K562 (cell line): ENCODE measurements at regions not wholly inside any gene's neighbourhood (a gene's known extent, or its start where the extent isn't known, plus 50 kb on each side); places are given as distances from the start of the nearest gene placed in this dataset.

Experiments used
- ATAC-seq: fragments of 200-7000 bp; cut with Tn5 transposase; 3 replicates; pipeline ENCODE4 v1.9.1; 2020; ENCODE audit warnings: moderate library complexity
- BruUV-seq: library from RNA; stranded (reverse); fragments of 400-500 nt; replicated peaks from 2 replicates; lab custom pipeline; 2021; lab: Mats Ljungman, UMichigan
- CTCF ChIA-PET: fragments of 300-600 bp; formaldehyde crosslinking; extraction: SDS; loops from one replicate; lab custom pipeline; 2021; ENCODE audit warnings: low intra/inter-chr PET ratio; lab: Yijun Ruan, JAX
- POLR2A ChIA-PET: fragments of 300-600, 350-650 bp; sonication (Branson Sonifier 250); formaldehyde crosslinking; extraction: SDS; loops from one replicate; lab custom pipeline; 2021; ENCODE audit warnings: antibody characterized with exemption, inconsistent platforms; lab: Yijun Ruan, JAX
- DNase-seq, 4 experiments: peaks; one replicate each; pipeline versions ENCODE4 v3.0.0 to v3.0.0-alpha.2; 2011 to 2018; ENCODE audit warnings: low spot score in 3 of 4, mixed read lengths in 3 of 4; ENCODE audit errors: extremely low read depth in 1 of 4
- FAIRE-seq: peaks from 2 replicates; lab custom pipeline; 2011; peaks lifted over from hg19 to GRCh38; lab: Jason Lieb, UNC
- H2AFZ ChIP-seq: 2 replicates; pipeline ENCODE4 v1.6.0; 2011; ENCODE audit warnings: low read depth, low read length, control low read depth, inconsistent platforms
- H3K27ac ChIP-seq: fragments of 200-600 bp; 3 replicates; pipeline ENCODE4 v1.8.0; 2011; ENCODE audit warnings: low read depth, mild to moderate bottlenecking, control low read depth, inconsistent platforms, low read length, moderate library complexity, mixed read lengths; ENCODE audit errors: extremely low read depth
- H3K27me3 ChIP-seq, 2 experiments: fragments of 300-600 bp in 1 of 2; 2 replicates in 1 of 2; 3 replicates in 1 of 2; pipeline versions ENCODE4 v1.6.0 to v1.8.0; 2011; ENCODE audit warnings: inconsistent platforms in 2 of 2, low read length in 2 of 2, mild to moderate bottlenecking in 1 of 2, mixed read lengths in 1 of 2, moderate library complexity in 1 of 2; ENCODE audit not compliant: control insufficient read depth in 2 of 2, insufficient read depth in 2 of 2
- H3K36me3 ChIP-seq: fragments of 300-600 bp; 3 replicates; pipeline ENCODE4 v1.8.0; 2011; ENCODE audit warnings: mild to moderate bottlenecking, low read length, inconsistent platforms; ENCODE audit not compliant: control insufficient read depth, insufficient read depth
- H3K4me1 ChIP-seq, 2 experiments: fragments of 200-600 bp in 1 of 2; replicated peaks in 1 of 2; 2 replicates in 1 of 2; 3 replicates in 1 of 2; pipeline versions ENCODE4 v1.5.1 to v1.8.0; 2011; ENCODE audit warnings: inconsistent platforms in 2 of 2, low read length in 2 of 2, mild to moderate bottlenecking in 1 of 2, mixed read lengths in 1 of 2, moderate library complexity in 1 of 2; ENCODE audit not compliant: control insufficient read depth in 2 of 2, insufficient read depth in 2 of 2
- H3K4me2 ChIP-seq: 2 replicates; pipeline ENCODE4 v1.6.1; 2011; ENCODE audit warnings: low read length, control low read depth, inconsistent platforms, mixed read lengths; ENCODE audit not compliant: insufficient read depth
- H3K4me3 ChIP-seq: fragments of 200-600 bp; sonication (generic), shearing (Covaris generic); 2 replicates; pipeline ENCODE4 v1.5.1; 2016; ENCODE audit warnings: control low read depth, inconsistent platforms
- H3K79me2 ChIP-seq: fragments of 200-600 bp; 3 replicates; pipeline ENCODE4 v1.8.0; 2011; ENCODE audit warnings: low read length, inconsistent platforms; ENCODE audit not compliant: control insufficient read depth, insufficient read depth
- H3K9ac ChIP-seq, 2 experiments: 2 replicates each; pipeline versions ENCODE4 v1.6.0 to v1.6.1; 2011; ENCODE audit warnings: low read depth in 2 of 2, low read length in 2 of 2, control low read depth in 1 of 2, inconsistent platforms in 1 of 2, mild to moderate bottlenecking in 1 of 2, mixed read lengths in 1 of 2; ENCODE audit not compliant: insufficient read depth in 1 of 2
- H3K9me1 ChIP-seq: one replicate; pipeline ENCODE4 v1.6.0; 2011; ENCODE audit warnings: inconsistent platforms, mild to moderate bottlenecking, low read length, moderate library complexity; ENCODE audit not compliant: control insufficient read depth, insufficient read depth
- H3K9me3 ChIP-seq: replicated peaks from 2 replicates; pipeline ENCODE4 v1.5.1; 2011; ENCODE audit warnings: low read depth, low read length, inconsistent platforms; ENCODE audit not compliant: control insufficient read depth, insufficient read depth
- H4K20me1 ChIP-seq: replicated peaks from 2 replicates; pipeline ENCODE4 v1.6.1; 2011; ENCODE audit warnings: low read length, inconsistent platforms, mixed read lengths; ENCODE audit not compliant: control insufficient read depth, insufficient read depth
- BRD9 ChIP-seq: fragments of 450-650 bp; IDR thresholded peaks from 2 replicates; pipeline ENCODE4 v1.6.1; 2018; ENCODE audit warnings: low read depth; ENCODE audit not compliant: partially characterized antibody
- CC2D1A ChIP-seq: fragments of 450-650 bp; IDR thresholded peaks from 2 replicates; pipeline ENCODE4 v1.6.1; 2017; ENCODE audit warnings: mild to moderate bottlenecking
- ESRRB ChIP-seq: fragments of 250-450 bp; sonication (Bioruptor Pico); IDR thresholded peaks from 2 replicates; pipeline ENCODE4 v1.5.0; 2020; ENCODE audit warnings: mild to moderate bottlenecking, moderate library complexity, borderline replicate concordance
- HOXB6 ChIP-seq: fragments of 250-450 bp; sonication (Bioruptor Pico); IDR thresholded peaks from 2 replicates; pipeline ENCODE4 v1.5.1; 2022; ENCODE audit warnings: mild to moderate bottlenecking, borderline replicate concordance
- IFI16 ChIP-seq: fragments of 250-450 bp; sonication (Bioruptor Pico); IDR thresholded peaks from 2 replicates; pipeline ENCODE4 v2.1.2; 2022; ENCODE audit warnings: mild to moderate bottlenecking, inconsistent platforms
- LEF1 ChIP-seq: fragments of 450-650 bp; IDR thresholded peaks from 2 replicates; pipeline ENCODE4 v1.6.1; 2016; ENCODE audit warnings: mild to moderate bottlenecking
- MCM3 ChIP-seq: fragments of 450-650 bp; IDR thresholded peaks from 2 replicates; pipeline ENCODE4 v1.6.1; 2016
- SIRT6 ChIP-seq: IDR thresholded peaks from one replicate; pipeline ENCODE4 v1.6.1; 2012; ENCODE audit warnings: low read depth, mild to moderate bottlenecking, control low read depth, inconsistent platforms, low read length, moderate library complexity
- TSHZ1 ChIP-seq: fragments of 250-450 bp; sonication (Bioruptor Pico); IDR thresholded peaks from 2 replicates; pipeline ENCODE4 v1.4.0; 2020; ENCODE audit warnings: mild to moderate bottlenecking, moderate library complexity
- USF2 ChIP-seq: sonication (generic); formaldehyde crosslinking; IDR thresholded peaks from 2 replicates; pipeline ENCODE4 v1.5.0; 2020; ENCODE audit warnings: missing genetic modification reagents
- ZSCAN29 ChIP-seq: fragments of 450-650 bp; IDR thresholded peaks from 2 replicates; pipeline ENCODE4 v1.6.1; 2017
- WGBS: fragments of 100-300 bp; shearing (Covaris generic); methylation state at CpG from one replicate; pipeline ENCODE4 v1.1.6; 2016; ENCODE audit warnings: low coverage, mixed read lengths; ENCODE audit not compliant: insufficient coverage; ENCODE audit errors: missing lambda C conversion rate; 5-methylcytosine and 5-hydroxymethylcytosine counted together
- in situ Hi-C: fragments of 300-500 bp; cut with MboI; formaldehyde crosslinking; loops from 4 replicates; pipeline ENCODE4 v1.15.0; 2018; ENCODE audit warnings: inconsistent platforms, mixed read lengths
- intact Hi-C: fragments of 100-400 bp; cut with micrococcal nuclease; formaldehyde crosslinking; loops from 2 replicates; pipeline ENCODE4 v1.14.2; 2022
- TF ChIP-seq, protein P1 (sequence below), 2 experiments: fragments of 450-650 bp; formaldehyde crosslinking in 1 of 2; IDR thresholded peaks; 2 replicates each; pipeline versions ENCODE4 v1.4.0 to v1.6.1; 2014 to 2020; ENCODE audit warnings: mild to moderate bottlenecking in 2 of 2, borderline replicate concordance in 1 of 2, low read depth in 1 of 2

DNA sequence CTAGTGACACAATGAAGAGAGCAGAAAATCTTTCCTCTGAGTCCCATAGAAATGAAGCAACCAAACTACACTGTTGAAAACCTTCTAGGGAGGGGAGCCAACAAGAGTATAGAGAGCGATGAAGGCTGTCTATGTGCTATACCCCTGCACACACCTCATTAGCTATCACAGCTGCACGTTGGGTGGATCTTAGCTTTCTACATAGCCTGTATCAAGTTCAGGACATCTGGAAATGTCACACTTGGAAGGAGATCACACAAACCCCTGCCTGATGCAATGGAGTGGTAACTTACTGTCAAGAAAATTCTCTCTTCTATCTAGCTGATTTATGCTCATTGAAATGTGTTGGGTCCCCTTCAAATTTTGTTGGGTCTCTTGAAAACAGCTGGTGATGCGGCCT, 127.0 kb upstream of the NTRK2 start:
- H3K4me3 ChIP-seq, result no peak overlapping the region
- H3K4me2 ChIP-seq, result no peak overlapping the region
- intact Hi-C loops, result no loop called here
- ATAC-seq (peak; percentile 59; the same call in 2 of the 3 replicates), FAIRE-seq (no peak), DNase-seq (no peak)
- CTCF ChIA-PET, result no interaction called here
- H3K27ac ChIP-seq, result no peak overlapping the region
- POLR2A ChIA-PET, result no interaction called here
- H3K36me3 ChIP-seq, result no peaks in the 10 kb centered on the region
- H4K20me1 ChIP-seq, result no peaks in the 10 kb centered on the region
- no peaks in the 10 kb centered on the region for H3K4me1 ChIP-seq
- no TSS peak for BruUV-seq
- H3K9me1 ChIP-seq, result no peaks in the 10 kb centered on the region
- H3K9me3 ChIP-seq, result no peaks in the 10 kb centered on the region
- H3K79me2 ChIP-seq, result no peaks in the 10 kb centered on the region
- H3K27me3 ChIP-seq, result no peaks in the 10 kb centered on the region
- WGBS, result 0% methylated on average over 3 of the region's 3 CpGs
- in situ Hi-C loops, result no loop called here
- no peak overlapping the region for H3K9ac ChIP-seq
- no peak overlapping the region for H2AFZ ChIP-seq
- no peak for TF ChIP-seq HOXB6 (CRISPR knock-in tag)
- TF ChIP-seq BRD9, result no peak
- TF ChIP-seq USF2 (CRISPR knock-in tag), result no peak
- no peak for TF ChIP-seq ZSCAN29
- TF ChIP-seq TSHZ1 (CRISPR knock-in tag), result no peak
- TF ChIP-seq CC2D1A, result no peak
- TF ChIP-seq SIRT6, result no peak
- no peak for TF ChIP-seq ESRRB (CRISPR knock-in tag)
- TF ChIP-seq, protein P1, sequence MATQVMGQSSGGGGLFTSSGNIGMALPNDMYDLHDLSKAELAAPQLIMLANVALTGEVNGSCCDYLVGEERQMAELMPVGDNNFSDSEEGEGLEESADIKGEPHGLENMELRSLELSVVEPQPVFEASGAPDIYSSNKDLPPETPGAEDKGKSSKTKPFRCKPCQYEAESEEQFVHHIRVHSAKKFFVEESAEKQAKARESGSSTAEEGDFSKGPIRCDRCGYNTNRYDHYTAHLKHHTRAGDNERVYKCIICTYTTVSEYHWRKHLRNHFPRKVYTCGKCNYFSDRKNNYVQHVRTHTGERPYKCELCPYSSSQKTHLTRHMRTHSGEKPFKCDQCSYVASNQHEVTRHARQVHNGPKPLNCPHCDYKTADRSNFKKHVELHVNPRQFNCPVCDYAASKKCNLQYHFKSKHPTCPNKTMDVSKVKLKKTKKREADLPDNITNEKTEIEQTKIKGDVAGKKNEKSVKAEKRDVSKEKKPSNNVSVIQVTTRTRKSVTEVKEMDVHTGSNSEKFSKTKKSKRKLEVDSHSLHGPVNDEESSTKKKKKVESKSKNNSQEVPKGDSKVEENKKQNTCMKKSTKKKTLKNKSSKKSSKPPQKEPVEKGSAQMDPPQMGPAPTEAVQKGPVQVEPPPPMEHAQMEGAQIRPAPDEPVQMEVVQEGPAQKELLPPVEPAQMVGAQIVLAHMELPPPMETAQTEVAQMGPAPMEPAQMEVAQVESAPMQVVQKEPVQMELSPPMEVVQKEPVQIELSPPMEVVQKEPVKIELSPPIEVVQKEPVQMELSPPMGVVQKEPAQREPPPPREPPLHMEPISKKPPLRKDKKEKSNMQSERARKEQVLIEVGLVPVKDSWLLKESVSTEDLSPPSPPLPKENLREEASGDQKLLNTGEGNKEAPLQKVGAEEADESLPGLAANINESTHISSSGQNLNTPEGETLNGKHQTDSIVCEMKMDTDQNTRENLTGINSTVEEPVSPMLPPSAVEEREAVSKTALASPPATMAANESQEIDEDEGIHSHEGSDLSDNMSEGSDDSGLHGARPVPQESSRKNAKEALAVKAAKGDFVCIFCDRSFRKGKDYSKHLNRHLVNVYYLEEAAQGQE (IDR thresholded peaks at IDR 0.05; ENCODE audit: borderline replicate concordance), result no peak
- TF ChIP-seq, protein P1 (CRISPR knock-in tag; IDR thresholded peaks at IDR 0.05; ENCODE audit: low read depth), result no peak
- TF ChIP-seq IFI16 (CRISPR knock-in tag), result no peak
- TF ChIP-seq LEF1, result peak; percentile 45; the same call in 1 of the 2 replicates
- no peak for TF ChIP-seq MCM3
